ENCODE measurements at regions not wholly inside any gene's neighbourhood (a gene's known extent, or its start where the extent isn't known, plus 50 kb on each side); places are given as distances from the start of the nearest gene placed in this dataset.
"Not testable (repeated sequence)": the region's sequence is repeated elsewhere in the genome, so short reads cannot be mapped to it uniquely, and the experiment has no call there.

GRCh38 chr18:60130284-60130683, 230.5 kb downstream of the PMAIP1 start:
- DNase-seq, result no peak

- DNase-seq, result no peak
Measured at GRCh38 chr18:60123031-60123430, 223.2 kb downstream of the PMAIP1 start.

- DNase-seq, result no peak
Measured at GRCh38 chr18:60122339-60122738, 222.5 kb downstream of the PMAIP1 start.

GRCh38 chr18:60120231-60120750, 220.5 kb downstream of the PMAIP1 start:
- no peak for DNase-seq

GRCh38 chr18:60117321-60117720, 217.5 kb downstream of the PMAIP1 start:
- no peak for DNase-seq

GRCh38 chr18:60113396-60113795, 213.6 kb downstream of the PMAIP1 start:
- no peak for DNase-seq

GRCh38 chr18:60112369-60112768, 212.6 kb downstream of the PMAIP1 start:
- no peak for DNase-seq

- DNase-seq, result no peak
Measured at GRCh38 chr18:60111525-60111924, 211.7 kb downstream of the PMAIP1 start.

- DNase-seq, result no peak
Measured at GRCh38 chr18:60110836-60111235, 211.0 kb downstream of the PMAIP1 start.

GRCh38 chr18:60100778-60101177, 201.0 kb downstream of the PMAIP1 start:
- no peak for DNase-seq

GRCh38 chr18:60099709-60100108, 199.9 kb downstream of the PMAIP1 start:
- no peak for DNase-seq

- no peak for DNase-seq
Measured at GRCh38 chr18:60096428-60096827, 196.6 kb downstream of the PMAIP1 start.

GRCh38 chr18:60092073-60092472, 192.3 kb downstream of the PMAIP1 start:
- DNase-seq, result no peak

- DNase-seq, result no peak
Measured at GRCh38 chr18:60090170-60090569, 190.4 kb downstream of the PMAIP1 start.

GRCh38 chr18:60082790-60083189, 183.0 kb downstream of the PMAIP1 start:
- no peak for DNase-seq

- DNase-seq, result no peak
Measured at GRCh38 chr18:60082282-60082681, 182.5 kb downstream of the PMAIP1 start.

- DNase-seq, result no peak
Measured at GRCh38 chr18:60075477-60075876, 175.7 kb downstream of the PMAIP1 start.

- no peak for DNase-seq
Measured at GRCh38 chr18:60070631-60071030, 170.8 kb downstream of the PMAIP1 start.

- DNase-seq, result no peak
Measured at GRCh38 chr18:60069145-60069544, 169.3 kb downstream of the PMAIP1 start.

GRCh38 chr18:60067426-60068210, 167.8 kb downstream of the PMAIP1 start:
- DNase-seq, result no peak

- DNase-seq, result no peak
Measured at GRCh38 chr18:60066219-60066975, 166.6 kb downstream of the PMAIP1 start.

GRCh38 chr18:60064271-60064670, 164.5 kb downstream of the PMAIP1 start:
- no peak for DNase-seq

- not testable (repeated sequence) for DNase-seq
Measured at GRCh38 chr18:60062831-60063230, 163.0 kb downstream of the PMAIP1 start.

- no peak for DNase-seq
Measured at GRCh38 chr18:60062396-60062795, 162.6 kb downstream of the PMAIP1 start.

Measured in T-helper 1 cell (primary cell).